HepG2 (cell line): ENCODE measurements at regions not wholly inside any gene's neighbourhood (a gene's known extent, or its start where the extent isn't known, plus 50 kb on each side); places are given as distances from the start of the nearest gene placed in this dataset.

ENCODE experiments used
- ELF1 ChIP-seq: sonication (generic); formaldehyde crosslinking; IDR thresholded peaks from 2 replicates; pipeline ENCODE4 v1.4.0; 2020; ENCODE audit warnings: missing genetic modification reagents
- GLI4 ChIP-seq: sonication (generic); formaldehyde crosslinking; IDR thresholded peaks from 2 replicates; pipeline ENCODE4 v1.5.1; 2020; ENCODE audit warnings: missing genetic modification reagents, mild to moderate bottlenecking, moderate library complexity, borderline replicate concordance
- HOXD1 ChIP-seq: sonication (generic); formaldehyde crosslinking; IDR thresholded peaks from 2 replicates; pipeline ENCODE4 v1.5.0; 2020; ENCODE audit warnings: missing genetic modification reagents
- KDM4B ChIP-seq: sonication (generic); formaldehyde crosslinking; IDR thresholded peaks from 2 replicates; pipeline ENCODE4 v1.4.0; 2020; ENCODE audit warnings: missing genetic modification reagents
- KMT2A ChIP-seq: sonication (generic); formaldehyde crosslinking; IDR thresholded peaks from 2 replicates; pipeline ENCODE4 v1.4.0; 2020; ENCODE audit warnings: missing genetic modification reagents
- LCORL ChIP-seq, 2 experiments: fragments of 450-650 bp in 1 of 2; sonication (generic) in 1 of 2; formaldehyde crosslinking in 1 of 2; IDR thresholded peaks; 2 replicates each; pipeline versions ENCODE4 v1.5.0 to v1.6.1; 2017 to 2020; ENCODE audit warnings: antibody characterized with exemption in 1 of 2, missing genetic modification reagents in 1 of 2
- MIXL1 ChIP-seq: IDR thresholded peaks from 2 replicates; pipeline ENCODE4 v1.6.1; 2016
- MZF1 ChIP-seq: sonication (generic); formaldehyde crosslinking; IDR thresholded peaks from 2 replicates; pipeline ENCODE4 v1.8.1; 2023; ENCODE audit warnings: mild to moderate bottlenecking, missing genetic modification reagents, borderline replicate concordance
- NFKB2 ChIP-seq: sonication (generic); formaldehyde crosslinking; IDR thresholded peaks from 2 replicates; pipeline ENCODE4 v1.4.0; 2020; ENCODE audit warnings: missing genetic modification reagents, borderline replicate concordance
- PAX8 ChIP-seq: sonication (generic); formaldehyde crosslinking; IDR thresholded peaks from 2 replicates; pipeline ENCODE4 v1.8.0; 2022; ENCODE audit warnings: mild to moderate bottlenecking, missing genetic modification reagents, borderline replicate concordance
- PHB2 ChIP-seq: fragments of 450-650 bp; IDR thresholded peaks from 2 replicates; pipeline ENCODE4 v1.6.1; 2018; ENCODE audit not compliant: partially characterized antibody
- REL ChIP-seq: sonication (generic); formaldehyde crosslinking; conservative IDR thresholded peaks from 2 replicates; pipeline ENCODE4 v1.8.0; 2022; ENCODE audit warnings: mild to moderate bottlenecking, missing genetic modification reagents, moderate library complexity
- RFX1 ChIP-seq: fragments of 450-650 bp; IDR thresholded peaks from 2 replicates; pipeline ENCODE4 v1.6.1; 2017
- SRF ChIP-seq: IDR thresholded peaks from 2 replicates; pipeline ENCODE4 v1.6.1; 2011; ENCODE audit warnings: mild to moderate bottlenecking, low read depth, low read length, moderate library complexity
- SRSF4 ChIP-seq: fragments of 200-400 bp; formaldehyde crosslinking; IDR thresholded peaks from one replicate; pipeline ENCODE4 v1.6.1; 2018; ENCODE audit warnings: mild to moderate bottlenecking, low read depth, low read length, moderate library complexity; ENCODE audit not compliant: poor library complexity, severe bottlenecking
- SUZ12 ChIP-seq: fragments of 150-350 bp; IDR thresholded peaks from 2 replicates; pipeline ENCODE4 v1.6.1; 2014; ENCODE audit warnings: low read depth, low read length
- SYNCRIP ChIP-seq: fragments of 200-400 bp; formaldehyde crosslinking; IDR thresholded peaks from 2 replicates; pipeline ENCODE4 v1.6.1; 2018; ENCODE audit warnings: mild to moderate bottlenecking, low read depth, low read length; ENCODE audit not compliant: insufficient read depth
- ZC3H13 ChIP-seq: sonication (generic); formaldehyde crosslinking; IDR thresholded peaks from 2 replicates; pipeline ENCODE4 v1.8.1; 2023; ENCODE audit warnings: mild to moderate bottlenecking, missing genetic modification reagents, moderate library complexity
- ZKSCAN5 ChIP-seq: sonication (generic); formaldehyde crosslinking; IDR thresholded peaks from 2 replicates; pipeline ENCODE4 v1.5.1; 2020; ENCODE audit warnings: mild to moderate bottlenecking, missing genetic modification reagents
- ZNF12 ChIP-seq: sonication (generic); formaldehyde crosslinking; IDR thresholded peaks from 2 replicates; pipeline ENCODE4 v1.5.0; 2020; ENCODE audit warnings: missing genetic modification reagents
- ZNF296 ChIP-seq: sonication (generic); formaldehyde crosslinking; conservative IDR thresholded peaks from 2 replicates; pipeline ENCODE4 v1.5.0; 2020; ENCODE audit warnings: mild to moderate bottlenecking, missing genetic modification reagents
- ZNF569 ChIP-seq: sonication (generic); formaldehyde crosslinking; IDR thresholded peaks from 2 replicates; pipeline ENCODE4 v1.5.0; 2020; ENCODE audit warnings: mild to moderate bottlenecking, missing genetic modification reagents, moderate library complexity, borderline replicate concordance
- ZNF598 ChIP-seq: sonication (generic); formaldehyde crosslinking; IDR thresholded peaks from 2 replicates; pipeline ENCODE4 v1.5.1; 2020; ENCODE audit warnings: mild to moderate bottlenecking, missing genetic modification reagents, borderline replicate concordance
- ZNF710 ChIP-seq: sonication (generic); formaldehyde crosslinking; IDR thresholded peaks from 2 replicates; pipeline ENCODE4 v1.5.0; 2020; ENCODE audit warnings: mild to moderate bottlenecking, missing genetic modification reagents, borderline replicate concordance
- ZNF777 ChIP-seq: sonication (generic); formaldehyde crosslinking; IDR thresholded peaks from 2 replicates; pipeline ENCODE4 v1.4.0; 2020; ENCODE audit warnings: missing genetic modification reagents
- ZNF841 ChIP-seq: sonication (generic); formaldehyde crosslinking; IDR thresholded peaks from 2 replicates; pipeline ENCODE4 v1.8.1; 2023; ENCODE audit warnings: missing genetic modification reagents, borderline replicate concordance
- ZNF850 ChIP-seq: sonication (generic); formaldehyde crosslinking; conservative IDR thresholded peaks from 2 replicates; pipeline ENCODE4 v1.9.0; 2021; ENCODE audit warnings: mild to moderate bottlenecking, missing genetic modification reagents
- TF ChIP-seq, protein P1 (sequence below): sonication (generic); formaldehyde crosslinking; conservative IDR thresholded peaks from 2 replicates; pipeline ENCODE4 v1.8.0; 2022; ENCODE audit warnings: low read depth, missing genetic modification reagents

DNA sequence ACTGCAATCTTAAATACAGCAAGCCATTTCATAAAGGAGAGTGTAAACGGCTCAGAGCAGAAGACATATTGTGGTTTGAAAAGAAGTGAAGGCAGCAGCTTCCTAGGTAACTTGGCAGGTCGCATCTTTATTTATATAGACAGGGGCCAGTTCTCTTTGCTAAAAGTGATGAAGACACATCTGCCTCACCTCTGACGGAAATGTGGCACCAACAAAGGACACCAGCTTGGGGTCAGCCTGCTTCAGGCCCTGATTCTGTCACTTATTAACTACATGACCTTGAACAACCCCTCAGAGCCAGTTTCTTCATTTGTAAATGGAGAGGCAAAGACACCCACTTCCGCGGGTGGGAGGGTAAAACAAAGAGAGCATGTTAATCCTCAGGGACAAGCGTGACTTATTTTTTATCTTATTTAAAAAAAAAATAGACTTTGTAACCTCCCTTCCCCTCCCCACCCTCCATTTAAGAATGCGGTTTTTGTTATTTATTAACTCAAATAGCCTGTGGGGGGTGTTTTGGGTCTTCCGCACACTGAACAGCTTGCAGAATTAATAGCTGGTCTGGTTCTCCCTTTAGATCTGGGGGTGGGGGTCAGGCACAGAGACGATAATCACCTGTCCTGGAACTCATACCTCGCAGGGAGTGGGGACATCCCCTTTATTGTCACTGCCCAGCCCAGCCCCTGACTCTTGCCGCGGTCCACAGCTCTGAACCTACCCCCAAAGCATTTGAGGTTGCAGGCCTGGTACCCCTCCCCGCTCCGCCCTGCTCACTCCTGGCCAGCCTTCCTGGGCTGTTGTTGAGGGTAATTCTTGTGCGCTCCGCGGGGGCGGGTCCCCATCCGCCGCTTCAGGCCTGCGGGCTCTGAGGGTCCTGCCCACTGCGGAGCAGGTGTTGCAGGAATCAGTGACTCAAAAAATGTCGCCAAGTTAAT lies 64.2 kb upstream of the TMEM17 start (continued):
- no peak for TF ChIP-seq SUZ12
- no peak; the same call in 1 of the 2 replicates for TF ChIP-seq KDM4B (CRISPR knock-in tag)
- no peak; the same call in 1 of the 2 replicates for TF ChIP-seq NFKB2 (CRISPR knock-in tag)
- 0 out of 2 replicates have a peak, but pooled peaks have one; percentile 35 for TF ChIP-seq REL (CRISPR knock-in tag)
- TF ChIP-seq ZC3H13 (CRISPR knock-in tag): peak; percentile 61; the same call in 1 of the 2 replicates
- TF ChIP-seq GLI4: no peak; the same call in 1 of the 2 replicates
- no peak for TF ChIP-seq ZNF569 (CRISPR knock-in tag)
- TF ChIP-seq ELF1 (CRISPR knock-in tag): peak; percentile 80
- no peak for TF ChIP-seq ZNF850 (CRISPR knock-in tag)
- TF ChIP-seq HOXD1 (CRISPR knock-in tag): peak; percentile 78
- peak; percentile 15 for TF ChIP-seq KMT2A (CRISPR knock-in tag)
- TF ChIP-seq MIXL1 (CRISPR knock-in tag): peak; percentile 91
- TF ChIP-seq ZNF841: no peak
- TF ChIP-seq PHB2: no peak
- peak; percentile 90 for TF ChIP-seq ZNF12 (CRISPR knock-in tag)
- no peak; the same call in 1 of the 2 replicates for TF ChIP-seq ZNF598 (CRISPR knock-in tag)
- no peak; the same call in 1 of the 2 replicates for TF ChIP-seq SRF
- TF ChIP-seq SYNCRIP: no peak
- no peak for TF ChIP-seq SRSF4
- 0 out of 2 replicates have a peak, but pooled peaks have one; percentile 19 for TF ChIP-seq PAX8
- TF ChIP-seq ZNF710 (CRISPR knock-in tag): peak; percentile 83
- TF ChIP-seq ZNF777 (CRISPR knock-in tag): 0 out of 2 replicates have a peak, but pooled peaks have one; percentile 37
- TF ChIP-seq ZNF296 (CRISPR knock-in tag): no peak
- no peak for TF ChIP-seq RFX1
- TF ChIP-seq, protein P1, sequence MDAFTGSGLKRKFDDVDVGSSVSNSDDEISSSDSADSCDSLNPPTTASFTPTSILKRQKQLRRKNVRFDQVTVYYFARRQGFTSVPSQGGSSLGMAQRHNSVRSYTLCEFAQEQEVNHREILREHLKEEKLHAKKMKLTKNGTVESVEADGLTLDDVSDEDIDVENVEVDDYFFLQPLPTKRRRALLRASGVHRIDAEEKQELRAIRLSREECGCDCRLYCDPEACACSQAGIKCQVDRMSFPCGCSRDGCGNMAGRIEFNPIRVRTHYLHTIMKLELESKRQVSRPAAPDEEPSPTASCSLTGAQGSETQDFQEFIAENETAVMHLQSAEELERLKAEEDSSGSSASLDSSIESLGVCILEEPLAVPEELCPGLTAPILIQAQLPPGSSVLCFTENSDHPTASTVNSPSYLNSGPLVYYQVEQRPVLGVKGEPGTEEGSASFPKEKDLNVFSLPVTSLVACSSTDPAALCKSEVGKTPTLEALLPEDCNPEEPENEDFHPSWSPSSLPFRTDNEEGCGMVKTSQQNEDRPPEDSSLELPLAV (CRISPR knock-in tag): no peak
- TF ChIP-seq LCORL (IDR thresholded peaks at IDR 0.05): 0 out of 2 replicates have a peak, but pooled peaks have one; percentile 9
- peak; percentile 93 for TF ChIP-seq LCORL (CRISPR knock-in tag; IDR thresholded peaks at IDR 0.05)
- TF ChIP-seq ZKSCAN5 (CRISPR knock-in tag): no peak
- TF ChIP-seq MZF1 (CRISPR knock-in tag): no peak
